K562 (cell line): ENCODE measurements at regions not wholly inside any gene's neighbourhood (a gene's known extent, or its start where the extent isn't known, plus 50 kb on each side); places are given as distances from the start of the nearest gene placed in this dataset.

Source experiments
- ARNT ChIP-seq, 2 experiments: fragments of 450-650 bp; IDR thresholded peaks; 2 replicates each; pipeline ENCODE4 v1.6.1; 2016; ENCODE audit warnings: mild to moderate bottlenecking in 1 of 2
- CHD1 ChIP-seq: fragments of 200-600 bp; sonication (generic); IDR thresholded peaks from one replicate; pipeline ENCODE4 v1.6.1; 2012; ENCODE audit warnings: mild to moderate bottlenecking, moderate library complexity, low read length, inconsistent platforms
- CTCF ChIP-seq, 3 experiments: IDR thresholded peaks in 2 of 3; conservative IDR thresholded peaks in 1 of 3; 2 replicates each; pipeline ENCODE4 v1.5.1; 2011 to 2012; ENCODE audit warnings: low read length in 3 of 3, mild to moderate bottlenecking in 3 of 3, control low read depth in 2 of 3, improper control_type of control experiment in 1 of 3, inconsistent platforms in 1 of 3, low read depth in 1 of 3, mixed read lengths in 1 of 3, moderate library complexity in 1 of 3; ENCODE audit not compliant: insufficient read depth in 2 of 3
- DDX20 ChIP-seq: fragments of 450-650 bp; IDR thresholded peaks from 2 replicates; pipeline ENCODE4 v1.6.1; 2016; ENCODE audit warnings: missing genetic modification characterization, low read depth, mild to moderate bottlenecking, missing compliant biosample characterization, moderate library complexity
- EGR1 ChIP-seq: fragments of 450-650 bp; conservative IDR thresholded peaks from 2 replicates; pipeline ENCODE4 v1.6.1; 2017; ENCODE audit warnings: mild to moderate bottlenecking
- GTF2B ChIP-seq: IDR thresholded peaks from 2 replicates; pipeline ENCODE4 v1.6.1; 2011; ENCODE audit not compliant: insufficient read length; ENCODE audit errors: extremely low read depth
- POLR2A ChIP-seq: fragments of 450-650 bp; conservative IDR thresholded peaks from 2 replicates; pipeline ENCODE4 v1.6.1; 2016
- POLR2AphosphoS2 ChIP-seq: IDR thresholded peaks from 2 replicates; pipeline ENCODE4 v1.6.1; 2012; ENCODE audit warnings: low read length, improper control_type of control experiment
- POLR2AphosphoS5 ChIP-seq: IDR thresholded peaks from 2 replicates; pipeline ENCODE4 v1.6.1; 2011; ENCODE audit warnings: mild to moderate bottlenecking, low read depth, low read length, moderate library complexity; ENCODE audit not compliant: control insufficient read depth, insufficient read depth
- THRA ChIP-seq: fragments of 450-650 bp; IDR thresholded peaks from 2 replicates; pipeline ENCODE4 v1.6.1; 2017; ENCODE audit warnings: mild to moderate bottlenecking, moderate library complexity
- TRIM28 ChIP-seq: fragments of 450-650 bp; IDR thresholded peaks from 2 replicates; pipeline ENCODE4 v1.6.1; 2017
- ZNF431 ChIP-seq: sonication (generic); formaldehyde crosslinking; IDR thresholded peaks from 2 replicates; pipeline ENCODE4 v1.8.0; 2022; ENCODE audit warnings: mild to moderate bottlenecking, missing genetic modification reagents
- TF ChIP-seq, protein P1 (sequence below): fragments of 250-450 bp; sonication (Bioruptor Pico); IDR thresholded peaks from 2 replicates; pipeline ENCODE4 v1.5.0; 2021; ENCODE audit warnings: mild to moderate bottlenecking, moderate library complexity
- TF ChIP-seq, protein P2 (sequence below): sonication (generic); formaldehyde crosslinking; IDR thresholded peaks from 2 replicates; pipeline ENCODE4 v1.8.1; 2023; ENCODE audit warnings: mild to moderate bottlenecking, missing genetic modification reagents

- TF ChIP-seq POLR2AphosphoS5 (no peak), TRIM28 (no peak), POLR2A (no peak), CTCF (IDR thresholded peaks at IDR 0.05 in 2 of 3, conservative IDR thresholded peaks at IDR 0.05 in 1 of 3; ENCODE audit: insufficient read depth in 2 of 3, low read depth in 1 of 3, low read length in 3 of 3) (no peak), ZNF431 (CRISPR knock-in tag) (no peak), EGR1 (no peak), POLR2AphosphoS2 (no peak), ARNT (IDR thresholded peaks at IDR 0.05) (no peak), GTF2B (no peak), THRA (no peak), CHD1 (no peak), DDX20 (tag) (no peak)
- TF ChIP-seq, protein P1, sequence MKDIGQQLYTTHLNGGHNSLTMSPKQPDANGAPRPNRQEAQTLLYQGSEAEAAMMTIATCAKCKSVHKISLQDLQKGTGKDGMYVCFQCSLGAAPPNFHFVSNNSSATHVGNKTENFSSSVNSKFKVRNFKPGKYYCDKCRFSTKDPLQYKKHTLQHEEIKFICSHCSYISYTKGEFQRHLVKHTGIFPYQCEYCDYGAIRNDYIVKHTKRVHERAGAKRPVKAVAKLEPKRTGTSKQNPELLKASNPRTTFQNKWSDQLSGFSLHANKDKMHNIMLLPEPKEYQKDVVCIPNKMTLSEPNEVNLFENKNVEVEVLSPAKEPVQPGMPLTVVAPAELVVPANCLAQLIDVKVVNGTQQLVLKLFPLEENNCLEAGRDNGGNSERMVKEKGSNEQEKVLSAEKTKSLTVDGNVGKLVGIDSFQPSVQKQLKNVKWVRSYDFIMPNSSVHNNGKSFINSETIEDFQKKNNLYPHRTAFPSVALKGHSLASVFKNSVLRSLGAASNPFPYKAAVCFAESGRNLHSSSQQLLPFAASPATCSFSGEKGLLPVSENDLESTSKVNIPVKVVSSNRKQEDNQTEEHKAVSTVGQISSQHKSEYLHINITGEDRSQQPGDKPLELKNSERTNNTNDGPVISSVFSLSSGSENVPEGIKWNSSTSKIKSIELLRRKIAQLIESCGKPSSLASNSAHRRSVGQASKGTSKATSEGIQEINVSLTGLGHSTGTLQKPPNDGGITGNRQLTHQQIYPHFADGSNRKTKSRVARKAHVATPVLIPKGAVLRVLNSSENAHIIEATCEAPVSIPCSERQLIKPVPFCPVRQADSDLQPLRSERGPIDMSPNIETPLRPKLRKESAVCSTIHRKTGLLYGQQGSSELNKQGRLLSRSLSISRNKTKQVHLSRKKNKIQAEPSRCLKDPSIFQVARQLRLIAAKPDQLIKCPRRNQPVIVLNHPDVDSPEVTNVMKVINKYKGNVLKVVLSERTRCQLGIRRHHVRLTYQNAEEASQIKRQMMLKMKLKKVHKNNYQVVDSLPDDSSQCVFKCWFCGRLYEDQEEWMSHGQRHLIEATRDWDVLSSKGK (CRISPR knock-in tag): no peak
- TF ChIP-seq, protein P2, sequence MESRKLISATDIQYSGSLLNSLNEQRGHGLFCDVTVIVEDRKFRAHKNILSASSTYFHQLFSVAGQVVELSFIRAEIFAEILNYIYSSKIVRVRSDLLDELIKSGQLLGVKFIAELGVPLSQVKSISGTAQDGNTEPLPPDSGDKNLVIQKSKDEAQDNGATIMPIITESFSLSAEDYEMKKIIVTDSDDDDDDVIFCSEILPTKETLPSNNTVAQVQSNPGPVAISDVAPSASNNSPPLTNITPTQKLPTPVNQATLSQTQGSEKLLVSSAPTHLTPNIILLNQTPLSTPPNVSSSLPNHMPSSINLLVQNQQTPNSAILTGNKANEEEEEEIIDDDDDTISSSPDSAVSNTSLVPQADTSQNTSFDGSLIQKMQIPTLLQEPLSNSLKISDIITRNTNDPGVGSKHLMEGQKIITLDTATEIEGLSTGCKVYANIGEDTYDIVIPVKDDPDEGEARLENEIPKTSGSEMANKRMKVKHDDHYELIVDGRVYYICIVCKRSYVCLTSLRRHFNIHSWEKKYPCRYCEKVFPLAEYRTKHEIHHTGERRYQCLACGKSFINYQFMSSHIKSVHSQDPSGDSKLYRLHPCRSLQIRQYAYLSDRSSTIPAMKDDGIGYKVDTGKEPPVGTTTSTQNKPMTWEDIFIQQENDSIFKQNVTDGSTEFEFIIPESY (CRISPR knock-in tag): no peak
Measured at GRCh38 chr6:169029861-169030260, 223.8 kb downstream of the THBS2 start.
